Spleen (tissue), 7 donors: ENCODE measurements at regions not wholly inside any gene's neighbourhood (a gene's known extent, or its start where the extent isn't known, plus 50 kb on each side); places are given as distances from the start of the nearest gene placed in this dataset.

Source experiments
- POLR2A ChIP-seq, 3 donors: fragments of 450-650 bp; IDR thresholded peaks; one replicate each; pipeline ENCODE4 v1.5.1; 2017; ENCODE audit warnings: antibody characterized with exemption in 3 of 3, mild to moderate bottlenecking in 1 of 3
- POLR2AphosphoS5 ChIP-seq, 3 donors: sonication (generic); formaldehyde crosslinking; IDR thresholded peaks; one replicate each; pipeline ENCODE4 v1.5.1; 2017; ENCODE audit warnings: antibody characterized with exemption in 3 of 3
- TF ChIP-seq, protein P1 (sequence below), 11 experiments: fragments of 200-600 bp in 7 of 11; fragments of 450-650 bp in 4 of 11; sonication (generic) in 4 of 11; IDR thresholded peaks in 8 of 11; conservative IDR thresholded peaks in 3 of 11; 1 replicate in 7 of 11; 2 replicates in 4 of 11; pipeline versions ENCODE4 v1.4.0 to v1.8.0; 2016 to 2021; ENCODE audit warnings: antibody characterized with exemption in 11 of 11, inconsistent platforms in 4 of 11, mild to moderate bottlenecking in 1 of 11
- donor health status: DM: no; HTN: no; CAD: no; lungs with moderate emphysema.
- donor health status: DM: no; HTN: no; CAD: no.
- donor health status: DM: no; HTN: no; CAD: no.

GRCh38 chr3:111260878-111261277, 189.3 kb downstream of the NECTIN3 start:
- TF ChIP-seq, protein P1, sequence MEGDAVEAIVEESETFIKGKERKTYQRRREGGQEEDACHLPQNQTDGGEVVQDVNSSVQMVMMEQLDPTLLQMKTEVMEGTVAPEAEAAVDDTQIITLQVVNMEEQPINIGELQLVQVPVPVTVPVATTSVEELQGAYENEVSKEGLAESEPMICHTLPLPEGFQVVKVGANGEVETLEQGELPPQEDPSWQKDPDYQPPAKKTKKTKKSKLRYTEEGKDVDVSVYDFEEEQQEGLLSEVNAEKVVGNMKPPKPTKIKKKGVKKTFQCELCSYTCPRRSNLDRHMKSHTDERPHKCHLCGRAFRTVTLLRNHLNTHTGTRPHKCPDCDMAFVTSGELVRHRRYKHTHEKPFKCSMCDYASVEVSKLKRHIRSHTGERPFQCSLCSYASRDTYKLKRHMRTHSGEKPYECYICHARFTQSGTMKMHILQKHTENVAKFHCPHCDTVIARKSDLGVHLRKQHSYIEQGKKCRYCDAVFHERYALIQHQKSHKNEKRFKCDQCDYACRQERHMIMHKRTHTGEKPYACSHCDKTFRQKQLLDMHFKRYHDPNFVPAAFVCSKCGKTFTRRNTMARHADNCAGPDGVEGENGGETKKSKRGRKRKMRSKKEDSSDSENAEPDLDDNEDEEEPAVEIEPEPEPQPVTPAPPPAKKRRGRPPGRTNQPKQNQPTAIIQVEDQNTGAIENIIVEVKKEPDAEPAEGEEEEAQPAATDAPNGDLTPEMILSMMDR (IDR thresholded peaks at IDR 0.05 in 8 of 11, conservative IDR thresholded peaks at IDR 0.05 in 3 of 11), result no peak
- TF ChIP-seq POLR2A (IDR thresholded peaks at IDR 0.05) (no peak), POLR2AphosphoS5 (IDR thresholded peaks at IDR 0.05) (no peak)
